ENCODE measurements at regions not wholly inside any gene's neighbourhood (a gene's known extent, or its start where the extent isn't known, plus 50 kb on each side); places are given as distances from the start of the nearest gene placed in this dataset.

DNA sequence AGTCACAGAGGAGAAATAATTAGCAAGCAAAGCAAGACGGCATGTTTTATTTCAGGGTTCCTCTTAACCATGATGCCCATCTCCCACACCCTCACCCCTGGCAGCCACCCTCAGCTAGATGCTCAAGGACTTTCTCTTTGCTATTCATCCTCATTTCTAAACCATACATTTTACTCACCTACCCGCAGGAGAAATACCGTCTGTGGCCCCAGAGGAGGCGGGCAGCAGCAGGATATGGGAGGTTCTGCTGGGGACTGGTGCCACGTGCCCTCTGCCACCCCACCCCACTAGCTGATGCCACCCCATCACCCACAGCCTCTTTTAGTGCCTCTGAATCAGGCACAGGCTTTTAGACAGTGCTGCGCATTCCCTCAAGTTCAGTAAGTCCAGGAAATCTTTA is 168.7 kb upstream of the ITGB1 start:
- no peak for DNase-seq

DNA sequence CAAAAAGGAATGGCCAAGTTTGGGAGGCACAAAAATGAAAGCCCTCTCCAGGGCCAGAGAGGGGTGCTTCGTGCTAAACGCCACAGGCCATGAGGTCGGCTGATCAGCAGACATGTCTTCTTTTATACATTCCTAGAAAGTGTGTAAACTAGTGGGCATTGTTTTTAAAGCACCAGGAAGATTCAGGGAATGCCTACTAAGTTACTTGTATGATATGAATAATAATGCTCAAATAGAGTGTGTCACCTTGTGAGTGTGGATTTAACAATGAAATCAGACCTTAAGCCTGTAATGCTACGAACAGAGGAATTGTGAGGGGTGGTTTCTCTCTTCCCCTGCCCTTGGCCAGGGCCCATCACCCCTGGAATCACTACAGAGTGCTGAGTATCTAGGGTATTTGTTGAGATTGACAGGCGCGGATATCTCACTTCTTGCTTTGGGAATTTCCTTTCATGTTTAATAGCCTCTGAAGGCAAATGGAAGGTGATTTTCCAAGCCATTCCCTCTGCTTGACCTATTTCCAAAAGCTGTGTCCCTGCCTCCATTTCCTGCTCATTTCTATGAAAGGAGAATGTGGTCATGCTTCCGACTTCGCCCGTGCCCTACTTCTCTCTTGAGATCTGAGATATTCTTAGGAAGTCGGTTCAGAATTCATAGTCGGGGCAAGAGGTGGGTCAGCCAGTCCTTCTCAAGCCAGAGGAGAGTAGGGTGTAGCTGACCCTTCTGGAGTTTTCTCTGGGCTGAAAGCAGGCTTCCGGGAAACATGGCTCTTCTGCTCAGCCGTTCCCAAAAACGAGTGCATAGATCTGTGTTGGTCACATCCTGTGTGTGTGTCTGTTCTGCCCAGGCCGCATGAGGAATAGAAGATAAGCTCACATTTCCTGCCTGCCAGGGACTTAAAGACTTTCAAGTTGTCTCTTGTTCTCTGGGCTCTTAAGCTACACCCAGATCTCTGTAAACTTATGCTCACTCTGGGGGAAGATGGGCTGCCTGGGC is 167.8 kb upstream of the ITGB1 start:
- DNase-seq, result no peak

DNA sequence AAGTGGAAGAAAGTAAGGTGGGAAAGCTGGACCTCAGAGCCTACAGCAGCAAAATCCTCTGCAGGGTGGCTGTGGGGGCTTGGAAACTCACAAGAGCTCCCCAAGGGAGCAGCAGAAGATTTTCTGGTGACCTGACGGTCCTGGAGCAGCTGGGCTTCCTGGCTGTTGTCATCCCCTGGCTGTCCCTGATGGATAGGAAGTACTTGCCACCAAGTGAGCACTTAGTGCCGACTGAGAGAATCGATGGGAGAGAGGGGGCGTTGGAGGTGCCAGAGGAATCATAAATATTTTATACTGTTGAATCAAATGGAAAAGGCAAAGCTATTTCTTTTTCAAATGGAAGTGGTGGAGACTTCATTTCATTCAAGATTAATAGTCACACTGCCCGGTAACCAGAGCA is 167.1 kb upstream of the ITGB1 start:
- DNase-seq, result no peak

DNA sequence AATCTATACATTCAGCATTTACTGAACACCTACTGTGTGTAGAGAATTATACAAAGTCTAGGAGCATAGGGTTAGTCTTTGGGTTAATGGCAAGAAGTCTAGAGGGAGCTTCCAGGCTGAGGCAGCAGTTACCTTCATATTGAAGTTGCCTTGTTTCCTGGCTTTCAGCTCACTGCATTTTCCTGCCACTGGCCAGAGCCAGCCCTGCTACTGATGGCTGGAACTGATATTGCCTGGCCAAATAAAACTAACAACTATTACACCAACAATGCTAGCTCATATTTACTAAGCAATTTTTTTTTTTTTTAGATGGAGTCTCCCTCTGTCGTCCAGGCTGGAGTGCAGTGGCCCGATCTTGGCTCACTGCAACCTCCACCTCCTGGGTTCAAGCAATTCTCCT is 165.7 kb upstream of the ITGB1 start:
- no peak for DNase-seq

DNA sequence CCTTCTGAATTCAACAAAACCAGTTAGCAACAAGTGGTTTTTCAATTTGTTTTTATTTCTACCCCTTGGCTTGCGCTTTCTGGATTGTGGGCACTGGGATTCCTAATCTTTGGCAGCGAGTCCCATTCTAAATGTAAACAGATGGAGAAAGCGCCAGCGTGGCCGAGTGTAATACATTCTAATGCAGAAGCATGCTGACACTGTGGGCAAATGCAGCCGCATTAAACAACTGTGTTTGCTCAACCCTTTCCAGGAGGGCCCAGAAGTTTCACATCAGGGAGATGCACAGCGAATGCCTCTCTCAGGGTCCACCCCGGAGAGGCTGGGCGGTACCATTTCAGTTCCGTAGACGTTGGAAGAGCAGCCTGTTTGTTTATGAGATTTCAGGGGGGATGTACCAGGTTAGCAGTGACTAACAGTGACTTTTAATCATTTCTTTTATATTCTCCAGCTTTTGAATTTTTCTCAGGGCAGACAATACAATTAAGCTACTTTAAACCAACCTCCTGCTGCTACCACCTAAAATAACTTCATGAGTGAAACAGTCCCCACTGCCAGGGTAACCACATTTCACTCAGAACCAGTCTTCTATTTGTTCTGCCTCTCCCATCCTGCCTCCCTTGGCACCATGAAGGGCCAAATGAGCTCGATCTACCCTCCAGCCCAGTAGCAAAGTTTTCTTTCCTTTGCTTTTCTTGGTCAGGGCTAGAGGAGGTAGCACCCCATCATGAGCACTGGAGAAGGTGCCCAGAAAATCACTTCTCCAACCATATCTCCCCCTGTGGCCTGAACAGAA is 164.2 kb upstream of the ITGB1 start:
- peak; percentile 96 for DNase-seq

DNA sequence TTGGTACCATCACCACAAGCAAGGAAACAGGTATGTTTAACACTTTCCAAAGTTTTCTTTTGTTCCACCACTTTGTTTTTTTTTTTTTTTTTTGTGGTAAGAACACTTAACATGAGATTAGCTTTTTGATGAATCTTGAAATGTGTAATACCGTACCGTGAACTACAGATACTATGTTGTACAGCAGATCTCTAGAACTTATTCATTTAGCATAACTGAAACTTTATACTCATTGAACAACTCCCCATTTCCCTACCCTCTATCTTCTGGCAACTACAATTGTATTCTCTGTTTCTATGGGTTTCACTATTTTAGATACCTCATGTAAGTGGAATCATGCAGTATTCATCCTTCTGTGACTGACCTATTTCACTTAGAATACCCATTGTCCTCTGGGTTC is 162.7 kb upstream of the ITGB1 start:
- DNase-seq, result no peak

DNA sequence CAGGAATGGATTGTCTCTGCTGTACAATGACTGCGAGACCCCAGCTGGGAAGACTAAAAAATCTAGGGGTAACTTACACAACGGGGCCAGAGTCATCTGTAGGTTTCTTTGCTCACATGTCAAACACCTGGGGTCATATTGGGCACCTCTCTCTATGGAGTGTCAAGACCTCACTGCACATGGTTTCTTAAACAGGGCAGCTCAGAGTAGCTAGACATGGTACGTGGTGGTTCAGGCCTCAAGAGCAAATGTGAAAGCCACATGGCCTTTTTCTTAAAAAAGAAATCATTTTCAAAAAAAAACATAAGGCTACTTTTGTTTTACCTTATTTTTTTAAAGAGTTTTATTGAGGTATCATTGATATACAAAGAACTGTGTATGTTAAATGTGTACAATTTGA is 162.2 kb upstream of the ITGB1 start:
- no peak for DNase-seq

DNA sequence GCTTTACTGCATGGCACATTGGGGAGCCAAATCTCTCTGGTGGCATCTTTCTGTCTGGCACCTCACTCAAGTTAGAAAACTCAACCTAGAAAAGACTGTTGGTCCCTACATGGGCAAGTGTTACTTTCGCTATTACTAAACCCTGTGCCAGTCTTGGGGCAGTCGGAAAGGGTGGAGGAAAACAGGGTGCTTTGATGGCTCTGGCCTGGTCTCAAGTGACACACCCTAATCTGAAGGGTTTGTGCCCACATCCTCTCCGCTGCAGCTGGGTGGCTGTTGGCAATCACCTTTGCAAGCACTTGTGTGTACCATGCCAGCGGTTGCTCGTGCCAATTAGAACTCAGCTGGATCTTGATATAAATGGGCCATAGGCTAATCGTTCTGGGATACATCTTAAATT is 159.8 kb upstream of the ITGB1 start:
- DNase-seq, result no peak

DNA sequence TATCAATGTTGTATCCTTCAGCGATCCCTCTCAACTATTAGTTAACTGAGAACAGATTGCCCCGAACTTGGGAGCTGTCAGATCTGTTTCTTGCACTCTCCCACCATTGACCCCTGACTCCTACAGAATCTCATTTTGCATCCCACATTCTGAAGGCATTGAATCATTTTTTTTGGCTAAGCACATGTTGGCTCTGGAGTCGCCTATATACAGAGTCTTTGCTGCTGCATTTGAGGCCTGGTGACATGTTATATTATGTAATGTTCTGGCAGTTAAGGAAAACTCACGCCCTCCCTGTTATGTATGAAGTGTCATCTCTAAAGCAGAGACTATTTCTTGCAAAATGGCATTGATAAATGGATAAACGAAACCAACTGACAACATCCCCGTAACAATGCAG is 159.2 kb upstream of the ITGB1 start:
- peak; percentile 48 for DNase-seq

DNA sequence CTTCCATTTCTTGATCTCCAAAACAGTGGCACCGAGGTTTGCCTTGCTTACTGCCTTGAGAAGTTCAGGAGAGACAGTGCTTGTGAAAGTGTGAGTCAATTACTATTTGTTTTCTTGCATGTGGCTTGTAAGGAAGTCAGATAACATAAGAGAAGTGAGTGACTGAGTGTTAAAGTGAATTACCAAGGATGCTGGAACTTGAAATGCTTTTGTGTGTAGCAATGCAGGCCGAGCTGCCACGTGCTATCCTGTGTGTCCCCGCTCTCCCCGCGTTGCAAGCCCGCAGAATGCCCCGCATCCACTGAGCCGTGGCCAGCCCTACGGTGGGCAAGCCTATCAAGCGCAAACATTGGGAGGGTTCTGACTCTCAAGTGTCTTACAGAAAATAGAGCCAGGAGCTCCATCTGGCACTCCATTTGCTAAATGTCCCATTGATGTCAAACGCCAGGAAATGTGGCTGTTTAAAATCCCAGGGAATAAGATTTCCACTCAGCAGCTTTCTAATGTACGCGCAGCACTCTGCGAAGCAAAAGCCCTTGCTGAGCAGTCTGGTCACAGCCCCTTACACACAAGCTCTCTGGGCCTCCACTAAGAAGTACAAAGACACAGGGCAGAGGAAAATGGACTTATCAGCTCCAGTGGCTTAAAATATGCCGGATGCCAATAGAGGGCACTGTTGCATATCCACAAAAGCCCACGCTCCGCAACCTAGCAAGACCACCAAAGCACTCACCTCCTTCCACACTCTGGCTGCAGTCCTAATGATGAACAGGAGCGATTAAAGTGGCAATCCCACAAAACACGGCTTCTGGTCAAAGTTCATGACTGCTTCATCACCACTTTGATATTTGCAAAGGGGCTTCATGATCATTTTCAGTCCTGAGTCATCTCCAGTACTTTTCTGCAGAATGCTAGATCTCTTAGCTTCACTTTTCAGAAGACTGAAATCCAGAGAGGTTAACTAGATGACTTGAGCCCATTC is 158.0 kb upstream of the ITGB1 start:
- peak; percentile 93 for DNase-seq

DNA sequence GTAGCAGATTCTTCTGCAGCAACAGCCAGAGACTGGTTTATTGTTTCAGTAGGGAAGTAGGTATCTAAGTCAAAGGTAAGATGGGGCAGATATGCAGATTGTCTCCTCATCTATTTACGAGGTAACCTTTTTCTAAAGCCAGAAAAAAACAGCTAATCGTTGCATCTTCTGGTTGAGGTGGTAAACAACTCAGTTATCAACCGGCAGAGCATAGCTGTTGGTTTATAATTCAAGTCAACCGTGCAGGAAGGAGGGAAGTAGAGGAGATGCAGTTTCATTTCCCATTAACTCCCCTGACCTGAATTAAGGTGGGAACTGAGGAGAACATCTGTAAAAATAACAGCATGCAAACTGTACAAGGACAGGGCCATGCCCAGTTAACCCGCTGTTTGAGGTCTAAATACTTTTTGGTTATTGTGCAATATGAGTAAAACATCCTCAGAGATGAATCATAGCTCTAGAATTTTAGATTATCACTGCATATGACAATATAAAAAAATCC is 156.5 kb upstream of the ITGB1 start:
- peak; percentile 58 for DNase-seq

DNA sequence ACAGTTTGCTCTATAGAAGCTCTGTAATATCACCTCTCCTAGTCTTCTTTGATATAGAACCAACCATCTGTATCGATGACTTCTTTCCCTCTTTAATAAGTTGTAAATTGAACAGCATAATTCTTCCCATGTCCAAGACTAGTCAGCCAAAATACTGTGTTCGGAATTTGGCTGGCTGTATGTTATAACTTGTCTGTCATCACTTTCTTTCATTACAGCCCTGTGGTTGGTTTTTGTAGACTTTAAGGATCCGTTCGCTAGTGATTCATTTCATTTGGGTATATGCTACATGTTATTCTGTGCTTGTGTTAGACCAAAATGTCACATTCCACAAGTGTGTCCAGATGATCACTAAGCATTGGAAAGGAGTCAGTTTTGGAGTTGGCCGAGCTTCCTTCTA is 155.4 kb upstream of the ITGB1 start:
- peak; percentile 97 for DNase-seq

DNA sequence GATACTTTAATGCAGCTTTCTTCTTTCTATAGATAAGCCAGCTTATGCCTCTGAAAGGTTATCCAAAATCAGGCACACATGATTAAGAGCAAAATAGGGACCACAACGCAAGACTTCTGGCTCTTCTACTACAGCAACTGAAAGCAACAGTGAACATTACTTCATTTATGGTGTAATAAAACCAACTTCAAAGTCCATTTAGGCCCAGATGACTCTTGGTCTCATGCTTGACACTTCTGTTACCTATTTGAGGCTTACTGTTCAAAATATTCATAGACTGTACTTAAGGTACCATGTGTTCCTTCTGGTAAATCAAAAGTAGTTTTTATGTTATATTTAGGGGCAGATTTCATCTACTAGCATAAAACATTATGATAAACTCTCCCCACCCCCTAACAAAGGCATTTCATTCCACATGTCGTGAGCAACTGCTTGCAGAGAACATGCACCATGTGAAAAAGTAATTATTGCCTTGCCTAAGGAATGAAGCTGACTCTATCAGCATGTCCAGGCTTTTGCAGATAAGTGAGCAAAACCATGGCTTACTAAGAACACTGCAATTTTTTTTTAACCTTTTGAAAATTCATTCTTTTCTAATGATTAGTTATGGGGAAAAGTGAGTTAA is 154.9 kb upstream of the ITGB1 start:
- DNase-seq, result peak; percentile 87

DNA sequence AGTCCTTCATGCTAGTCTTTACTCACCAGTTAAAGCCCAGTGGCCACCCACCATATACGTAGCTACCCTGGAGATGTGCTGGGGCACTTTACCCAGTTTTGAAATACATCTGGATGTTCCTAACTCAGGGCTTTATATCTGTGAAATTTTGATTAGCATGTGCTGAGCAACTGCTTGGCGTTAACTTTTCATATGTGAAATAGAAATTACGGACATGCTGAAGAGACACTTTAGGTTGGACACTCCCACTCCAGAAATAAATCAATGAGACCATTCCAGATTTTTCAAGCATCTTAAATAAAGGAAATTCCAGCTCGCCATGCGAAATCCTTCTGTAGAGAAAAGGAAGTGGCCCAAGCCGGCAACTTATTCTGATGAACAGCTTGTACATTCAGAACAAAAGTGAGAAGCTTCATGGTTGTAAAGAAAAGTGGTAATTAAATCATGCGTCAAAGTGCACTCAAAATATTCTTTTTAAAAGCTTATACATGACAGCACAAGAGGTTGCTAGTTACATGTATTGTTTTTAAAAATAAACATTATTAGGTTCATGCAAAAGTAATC is 153.5 kb upstream of the ITGB1 start:
- peak; percentile 28 for DNase-seq

DNA sequence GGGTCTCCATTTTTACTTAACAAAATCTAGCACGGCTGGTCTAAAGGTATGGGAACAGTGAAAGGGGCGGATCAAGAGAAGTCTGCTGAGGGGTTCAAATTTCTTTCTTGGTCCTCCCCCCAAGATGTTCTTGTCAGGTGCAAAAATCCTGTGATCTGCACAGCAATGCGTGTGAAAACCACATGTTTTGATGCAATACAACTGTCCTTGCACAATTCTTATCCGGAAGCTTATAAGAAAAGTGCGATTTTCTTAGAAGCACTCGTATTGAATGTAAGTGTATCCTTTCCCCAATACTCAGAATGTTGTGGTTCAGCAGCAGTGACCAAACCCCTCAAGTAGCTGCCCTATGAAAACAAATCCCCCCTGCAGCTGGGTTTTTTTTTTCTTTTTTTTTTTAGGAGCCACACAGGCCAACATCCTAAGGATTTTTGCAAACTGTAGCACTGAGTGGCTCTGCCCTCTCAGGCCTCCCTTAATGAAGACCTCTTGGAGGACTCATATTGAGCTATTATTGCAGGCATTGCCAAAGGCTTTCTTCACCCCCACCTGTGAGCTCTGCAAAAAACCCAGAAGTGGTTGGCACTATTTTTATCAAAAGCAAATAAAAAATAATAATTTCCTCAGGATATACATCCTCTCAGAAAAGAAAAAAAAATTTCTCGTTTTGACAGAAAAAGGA is 151.9 kb upstream of the ITGB1 start:
- DNase-seq, result peak; percentile 26

DNA sequence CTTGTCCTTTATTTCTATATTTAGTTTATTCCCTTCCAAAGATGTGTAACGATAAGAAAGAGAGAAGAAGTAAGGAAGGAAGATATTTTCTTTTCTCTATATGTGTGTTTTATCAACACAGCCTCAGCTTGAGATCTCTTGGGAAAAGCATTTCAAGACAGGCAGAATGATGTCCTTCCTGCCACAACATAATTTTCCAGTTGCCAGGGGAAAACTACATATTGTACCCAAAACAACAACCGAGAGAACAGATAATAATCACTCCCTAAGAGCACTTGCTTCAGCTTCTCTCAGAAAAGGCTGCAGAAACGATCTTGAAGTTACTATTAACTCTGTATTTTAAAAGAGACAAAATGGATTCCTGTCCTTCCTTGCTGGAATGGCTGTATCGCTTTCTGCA is 151.4 kb upstream of the ITGB1 start:
- no peak for DNase-seq

DNA sequence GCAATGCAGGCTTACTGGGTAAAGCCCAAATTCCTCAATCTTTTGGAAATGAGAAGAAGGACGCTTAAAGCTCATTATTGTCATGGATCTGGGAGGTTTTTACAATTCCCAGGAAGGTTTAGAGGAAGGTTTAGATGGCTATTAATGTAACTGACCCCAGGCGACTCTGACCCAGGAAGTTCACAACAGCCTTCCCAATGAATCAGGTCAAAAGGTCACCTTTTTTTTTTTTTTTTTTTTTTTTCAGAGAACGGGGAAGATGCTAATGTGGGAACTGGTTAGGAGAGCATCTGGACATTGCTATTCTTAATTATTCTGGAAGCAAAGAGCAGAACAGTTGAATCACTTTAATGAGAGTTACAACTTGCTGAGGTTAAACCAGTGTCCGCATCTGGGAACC is 149.9 kb upstream of the ITGB1 start:
- no peak for DNase-seq

DNA sequence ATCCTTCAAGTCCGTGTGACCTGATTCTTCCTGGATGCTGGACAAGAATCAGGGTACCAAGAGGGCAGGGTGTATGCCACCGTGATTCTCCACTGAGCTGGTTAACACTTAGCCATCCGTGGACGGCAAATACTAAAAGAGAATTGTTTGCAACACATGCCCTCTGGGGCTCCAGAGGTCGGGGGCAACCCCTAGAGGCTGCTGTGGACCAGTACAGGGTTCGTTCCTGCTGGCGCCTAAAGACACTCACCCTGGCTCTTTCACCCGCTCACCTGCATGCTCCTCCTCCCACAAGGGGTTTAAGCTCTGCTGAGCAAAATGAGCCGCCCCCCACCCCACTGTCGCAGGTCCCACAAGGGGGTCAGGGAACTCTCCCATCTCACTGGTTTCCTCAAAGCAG is 148.7 kb upstream of the ITGB1 start:
- DNase-seq, result no peak

DNA sequence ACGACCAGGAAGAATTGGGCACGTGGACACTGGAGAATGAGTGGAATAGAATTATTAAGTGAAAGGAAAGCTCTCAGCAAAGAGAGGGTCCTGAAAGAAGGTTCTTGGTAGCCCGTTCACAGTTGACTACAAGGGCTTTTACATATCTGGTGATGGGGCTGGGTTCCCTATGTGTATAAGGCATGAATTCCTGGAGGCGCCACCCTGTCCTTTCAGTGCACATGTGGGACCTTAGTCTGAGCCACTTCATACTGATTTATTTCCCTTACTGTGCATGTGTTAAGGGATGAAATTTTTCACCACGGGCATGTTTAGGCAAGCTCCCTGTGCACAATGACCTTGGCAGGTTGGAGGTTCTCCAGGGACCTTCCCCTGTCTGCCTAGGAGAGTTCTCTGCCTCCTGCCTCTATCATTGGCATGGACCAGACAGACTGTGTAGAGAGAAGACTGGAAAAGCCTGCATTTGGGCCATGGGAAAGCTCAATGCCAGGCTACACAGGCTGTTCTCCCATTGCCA is 145.9 kb upstream of the ITGB1 start:
- DNase-seq, result no peak

DNA sequence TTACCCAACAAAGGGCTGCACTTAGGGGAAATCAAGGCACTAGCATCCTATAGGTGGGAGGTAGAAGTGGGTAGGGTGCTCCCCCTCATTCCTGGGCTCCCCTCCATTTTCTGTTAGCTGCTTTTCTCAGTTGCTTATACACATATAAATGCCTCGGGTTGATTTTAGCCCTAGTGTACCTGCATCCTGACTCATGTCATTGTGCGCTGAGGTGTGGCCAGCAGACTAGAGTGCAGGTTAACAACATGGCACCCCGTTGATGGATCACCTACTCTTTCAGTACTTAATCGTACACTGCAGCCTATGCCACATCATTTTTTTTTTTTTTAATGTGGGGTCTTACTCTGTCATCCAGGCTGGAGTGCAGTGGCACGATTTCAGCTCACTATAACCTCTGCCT is 144.0 kb upstream of the ITGB1 start:
- no peak for DNase-seq

DNA sequence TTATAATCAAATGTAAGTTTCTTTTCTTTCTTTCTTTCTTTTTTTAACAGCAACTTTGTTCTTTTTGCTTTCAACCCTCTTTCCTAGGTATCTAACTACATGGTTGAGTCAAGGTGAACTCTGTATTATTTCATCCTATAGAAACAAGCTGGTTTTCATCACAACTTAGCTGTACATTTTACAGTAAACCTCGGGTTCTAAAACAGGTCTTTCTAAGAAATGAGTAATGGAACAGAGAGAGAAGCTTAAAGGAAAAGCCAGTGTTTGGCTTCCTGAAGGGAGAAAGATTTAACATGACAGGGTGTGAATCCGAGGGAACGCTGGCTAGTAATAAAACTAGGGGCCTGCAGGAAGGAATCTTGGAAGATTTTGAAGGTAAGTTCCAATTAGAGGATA is 143.4 kb upstream of the ITGB1 start:
- DNase-seq, result no peak
